GM21360 (cell line): ENCODE measurements at regions not wholly inside any gene's neighbourhood (a gene's known extent, or its start where the extent isn't known, plus 50 kb on each side); places are given as distances from the start of the nearest gene placed in this dataset.
"Not testable (repeated sequence)": the region's sequence is repeated elsewhere in the genome, so short reads cannot be mapped to it uniquely, and the experiment has no call there.

Experiments used
- ATAC-seq: cut with Tn5 transposase; IDR thresholded peaks from one replicate; pipeline ENCODE4 v1.9.1; 2021; ENCODE audit warnings: mild to moderate bottlenecking, moderate library complexity; ENCODE audit not compliant: unreplicated experiment

DNA sequence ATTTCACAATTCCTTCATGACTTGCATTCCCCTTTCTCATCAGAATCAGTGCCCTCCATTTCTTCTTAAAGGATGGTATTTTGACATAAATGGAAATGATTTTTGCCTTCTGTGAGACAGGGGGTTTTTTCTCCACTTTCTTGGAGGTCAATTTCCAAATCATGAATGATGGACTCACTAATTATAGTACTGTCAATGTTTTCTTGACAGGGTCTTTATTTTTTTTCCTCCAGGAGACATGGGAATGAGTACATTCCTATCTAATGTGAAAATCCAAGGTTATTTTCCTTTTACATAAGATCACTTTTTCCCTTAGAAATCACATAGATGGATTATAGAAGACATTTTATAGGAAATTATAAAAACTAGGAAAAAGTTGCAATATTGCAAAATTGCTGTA lies 141.7 kb downstream of the SPATA31A6 start:
- ATAC-seq = not testable (repeated sequence)

DNA sequence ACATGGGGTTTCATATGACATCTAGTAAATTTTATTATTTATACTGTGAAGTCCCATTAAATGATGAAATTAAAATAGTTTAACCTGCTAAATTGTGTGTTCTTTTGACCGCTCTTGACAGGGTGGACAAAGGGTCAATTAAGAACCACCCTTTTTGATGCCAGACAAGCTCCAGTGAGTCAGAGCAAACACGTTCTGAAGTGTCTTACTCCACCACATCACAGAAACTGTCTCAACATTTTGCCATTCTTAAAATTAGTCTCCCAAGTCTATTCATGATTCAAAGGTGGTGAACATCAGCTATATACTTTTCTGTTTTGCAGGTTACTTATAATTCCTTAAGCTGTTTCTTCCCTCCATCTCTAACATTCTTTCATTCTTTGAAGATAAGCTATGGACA lies 142.1 kb downstream of the SPATA31A6 start:
- ATAC-seq = not testable (repeated sequence)

DNA sequence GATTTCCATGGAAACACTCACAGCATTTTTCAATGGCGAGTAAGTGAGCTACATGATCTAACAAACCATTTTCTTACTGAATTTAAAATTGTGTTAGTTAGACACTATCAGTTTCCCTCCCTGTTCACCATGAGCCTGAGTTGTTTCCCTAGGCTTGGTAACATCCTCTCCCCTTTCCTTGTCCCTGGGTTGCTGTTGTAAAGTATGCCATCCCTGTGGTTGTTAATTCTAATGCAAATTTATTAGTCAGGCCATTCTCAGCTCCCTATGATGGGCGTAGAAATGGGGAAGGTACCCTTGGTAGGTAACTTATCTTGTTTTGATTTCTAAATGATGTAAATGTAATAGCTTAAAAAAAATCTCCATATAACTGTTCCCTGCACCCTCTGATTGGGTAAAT lies 143.0 kb downstream of the SPATA31A6 start:
- not testable (repeated sequence) for ATAC-seq

DNA sequence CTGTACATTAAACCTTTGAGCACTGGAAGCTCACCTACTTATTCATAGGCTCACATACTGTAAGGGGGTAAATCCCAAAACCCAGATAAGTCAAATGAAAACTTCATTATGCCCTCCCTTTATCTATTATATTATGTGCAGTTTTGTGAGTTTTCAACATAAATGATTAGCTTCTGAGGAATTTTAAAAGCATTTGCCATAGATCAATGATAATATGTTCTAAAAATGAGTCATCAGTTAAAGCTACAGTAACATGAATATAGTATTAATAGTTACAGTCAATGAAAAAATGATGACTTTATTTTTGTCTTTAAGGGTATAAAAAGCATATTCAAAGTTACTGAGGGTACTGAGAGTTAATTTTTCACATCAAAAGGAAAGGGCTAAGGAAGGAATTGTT lies 151.9 kb downstream of the SPATA31A6 start:
- ATAC-seq = not testable (repeated sequence)

DNA sequence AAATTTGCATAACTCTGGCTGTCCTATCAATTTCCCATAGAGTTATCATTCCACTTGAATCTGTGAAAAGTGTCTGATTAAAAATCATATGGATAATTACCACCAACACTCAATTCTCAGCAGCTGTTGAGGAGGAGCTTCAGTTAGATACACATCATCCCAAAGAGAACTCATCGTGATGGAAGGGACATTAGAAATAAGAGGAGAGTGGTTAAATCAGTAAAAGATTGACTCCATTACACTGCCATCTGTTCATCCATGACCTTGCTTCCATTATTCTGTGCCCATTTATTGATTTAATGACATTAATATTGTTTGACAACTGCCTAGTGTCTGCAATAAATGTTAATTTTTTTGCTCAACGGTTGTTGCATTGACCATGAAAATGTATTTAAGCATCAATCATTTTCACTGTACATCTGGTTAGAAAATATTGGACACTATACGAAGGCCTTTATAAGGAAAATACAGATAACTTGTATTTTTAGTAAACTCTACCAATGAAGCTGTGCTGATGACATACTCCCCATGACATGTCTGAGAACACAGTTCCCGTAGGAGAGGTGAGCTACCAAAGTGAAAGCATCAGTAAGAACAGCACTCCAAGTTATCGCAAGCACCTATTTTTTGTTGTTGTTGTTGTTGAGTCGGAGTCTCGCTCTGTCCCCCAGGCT lies 152.7 kb downstream of the SPATA31A6 start:
- not testable (repeated sequence) for ATAC-seq

DNA sequence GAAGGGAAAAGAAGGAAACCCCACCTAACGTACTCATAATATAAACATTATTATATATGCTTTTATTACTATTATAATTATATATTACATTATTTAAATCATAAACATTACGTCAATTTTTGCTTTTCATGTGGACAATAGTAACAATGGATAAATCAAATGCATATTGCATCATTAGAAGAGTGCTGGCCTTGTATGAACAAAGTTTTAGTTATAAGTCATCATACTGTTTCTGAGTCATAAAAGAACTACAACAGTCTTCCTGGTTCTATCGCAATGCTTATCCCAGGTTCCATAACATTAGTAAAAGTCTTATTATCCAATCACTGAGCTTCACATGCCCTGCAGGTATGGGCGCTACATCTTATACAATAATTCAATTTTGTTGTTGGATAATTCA lies 154.8 kb downstream of the SPATA31A6 start:
- ATAC-seq = not testable (repeated sequence)

DNA sequence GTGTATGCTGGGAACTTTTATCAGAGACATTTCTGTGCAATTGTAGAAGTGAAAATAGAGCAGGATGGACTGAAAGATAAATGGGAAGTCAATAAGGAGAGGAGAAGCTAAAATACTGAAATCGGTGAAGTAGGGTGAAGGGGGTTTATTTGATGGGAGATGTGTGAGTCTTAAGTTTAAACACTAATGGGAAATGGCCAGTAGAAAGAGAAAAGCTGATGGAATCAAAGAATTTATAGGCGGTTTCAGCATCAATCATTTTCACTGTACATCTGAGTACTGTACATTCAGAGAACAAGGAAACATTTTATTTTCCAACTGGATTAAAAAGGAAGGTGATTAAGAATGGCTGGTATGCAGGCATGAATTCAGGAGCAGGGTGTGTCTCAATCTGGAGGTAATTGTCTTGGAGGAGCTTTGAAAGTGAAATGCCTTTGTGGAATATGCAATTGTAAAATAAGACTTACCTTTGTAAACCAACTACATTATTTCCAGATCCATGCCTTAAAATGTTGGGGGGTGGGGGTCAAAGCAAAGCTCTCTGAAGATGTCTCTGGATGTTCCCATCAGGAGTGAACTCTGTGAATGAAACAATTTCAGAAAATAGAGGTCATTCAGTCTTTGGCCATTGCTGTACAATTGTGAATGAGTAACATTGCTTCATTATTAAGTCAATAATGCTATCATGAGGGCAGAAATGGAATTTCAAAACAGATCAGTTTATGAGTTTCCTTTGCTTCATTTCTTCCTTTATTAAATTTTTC lies 156.4 kb downstream of the SPATA31A6 start:
- not testable (repeated sequence) for ATAC-seq

DNA sequence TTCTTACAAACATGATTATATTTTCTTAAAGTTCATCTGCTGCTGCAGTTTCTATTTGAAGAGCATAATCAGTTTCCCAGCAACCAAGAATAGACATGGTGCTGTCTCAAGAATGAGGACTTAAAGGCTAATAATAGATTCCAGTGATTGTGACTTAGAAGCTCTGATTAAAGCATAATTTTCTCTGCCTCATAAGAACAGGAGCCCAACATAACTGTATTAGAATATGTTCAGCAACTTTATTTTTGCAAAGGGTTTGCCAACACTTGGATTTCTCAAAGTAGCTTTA lies 156.9 kb downstream of the SPATA31A6 start:
- ATAC-seq = not testable (repeated sequence)

DNA sequence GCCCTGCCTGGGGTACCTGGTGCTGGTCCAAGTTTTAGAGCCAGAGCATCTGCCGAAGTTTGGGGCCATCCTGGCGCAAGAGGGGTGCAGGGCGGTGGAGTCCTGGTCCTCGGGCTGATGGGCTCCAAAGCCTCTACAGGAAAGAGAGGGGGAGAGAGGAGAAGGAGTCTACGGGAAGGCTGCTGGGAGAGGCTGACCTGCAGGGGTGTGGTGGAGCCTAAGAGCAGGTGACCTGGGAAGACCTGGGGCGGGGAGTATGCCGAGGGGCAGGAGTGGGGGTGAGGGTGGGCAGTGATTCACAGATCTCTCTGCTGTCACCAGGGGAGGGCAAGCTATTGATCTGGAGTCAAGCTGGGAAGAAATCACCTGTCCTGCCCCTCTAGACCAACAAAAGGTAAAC lies 158.4 kb downstream of the SPATA31A6 start:
- ATAC-seq = not testable (repeated sequence)

DNA sequence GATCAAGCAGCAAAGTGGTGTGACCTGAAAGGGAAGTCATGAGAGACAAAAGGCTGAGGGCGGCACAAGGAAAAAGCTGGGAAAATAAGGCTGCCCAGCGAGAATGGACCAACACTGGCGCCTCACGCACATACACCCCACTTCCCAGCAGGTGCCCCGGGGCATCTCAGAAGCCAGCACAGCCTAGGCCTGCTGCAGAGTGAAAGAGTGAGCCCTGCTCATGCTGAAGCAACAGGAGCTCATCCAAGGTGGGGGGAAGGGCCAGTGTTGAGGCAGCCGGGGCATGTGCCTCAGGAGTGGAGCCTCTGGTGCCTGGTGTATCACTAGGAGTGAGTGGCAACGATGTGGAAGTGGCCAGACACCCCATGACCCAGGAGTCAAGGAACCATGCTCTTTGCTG lies 158.8 kb downstream of the SPATA31A6 start:
- not testable (repeated sequence) for ATAC-seq

DNA sequence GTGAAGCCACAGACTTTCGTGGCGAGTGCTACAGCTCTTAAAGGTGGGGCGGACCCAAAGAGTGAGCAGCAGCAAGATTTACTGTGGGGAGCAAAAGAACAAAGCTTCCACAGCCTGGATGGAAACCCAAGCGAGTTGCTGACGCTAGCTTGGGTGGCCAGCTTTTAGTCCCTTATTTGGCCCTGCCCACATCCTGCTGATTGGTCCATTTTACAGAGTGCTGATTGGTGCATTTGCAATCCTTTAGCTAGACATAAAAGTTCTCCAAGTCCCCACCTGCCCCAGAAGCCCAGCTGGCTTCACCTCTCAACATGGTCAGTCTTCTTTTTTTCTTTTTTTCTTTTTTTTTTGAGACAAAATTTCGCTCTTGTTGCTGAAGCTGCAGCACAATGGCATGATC lies 161.0 kb downstream of the SPATA31A6 start:
- not testable (repeated sequence) for ATAC-seq

DNA sequence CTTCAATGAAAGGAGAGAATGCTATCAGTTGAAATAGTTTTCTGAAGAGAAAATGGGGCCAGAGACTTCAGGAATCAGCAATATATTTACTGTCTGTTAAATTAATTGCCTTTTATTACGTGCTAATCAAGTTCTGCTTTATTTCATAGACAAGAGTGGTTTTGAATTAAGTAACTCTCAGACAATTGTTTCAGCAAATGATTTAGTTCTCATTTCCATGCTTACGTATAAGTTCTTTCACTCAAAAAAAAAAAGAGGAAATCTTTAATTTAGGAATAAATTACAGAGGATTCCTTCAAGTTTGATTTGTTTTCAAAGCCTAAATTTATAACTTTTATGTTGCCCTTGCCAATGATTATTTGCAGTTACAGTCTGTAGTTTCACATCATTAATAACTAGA lies 163.5 kb downstream of the SPATA31A6 start:
- ATAC-seq = not testable (repeated sequence)

DNA sequence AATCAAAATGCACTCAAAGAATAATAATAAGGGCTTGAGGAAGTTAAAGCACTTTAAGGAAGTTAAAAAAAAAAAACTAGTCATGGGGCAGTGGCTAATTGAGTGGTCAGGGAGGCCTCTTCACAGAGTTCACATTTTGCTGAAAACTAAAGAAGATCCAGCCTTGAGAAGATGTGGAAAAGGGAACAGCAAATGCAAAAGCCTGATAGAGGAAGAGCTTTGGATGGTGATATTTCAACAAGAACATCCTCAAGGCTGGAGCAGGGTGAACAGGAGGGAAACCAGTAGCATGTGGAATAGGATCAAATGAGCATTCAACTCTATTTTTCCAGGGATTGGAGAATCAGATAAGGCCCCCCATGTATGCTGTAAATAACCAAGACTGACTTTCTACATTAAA lies 165.7 kb downstream of the SPATA31A6 start:
- ATAC-seq = not testable (repeated sequence)

DNA sequence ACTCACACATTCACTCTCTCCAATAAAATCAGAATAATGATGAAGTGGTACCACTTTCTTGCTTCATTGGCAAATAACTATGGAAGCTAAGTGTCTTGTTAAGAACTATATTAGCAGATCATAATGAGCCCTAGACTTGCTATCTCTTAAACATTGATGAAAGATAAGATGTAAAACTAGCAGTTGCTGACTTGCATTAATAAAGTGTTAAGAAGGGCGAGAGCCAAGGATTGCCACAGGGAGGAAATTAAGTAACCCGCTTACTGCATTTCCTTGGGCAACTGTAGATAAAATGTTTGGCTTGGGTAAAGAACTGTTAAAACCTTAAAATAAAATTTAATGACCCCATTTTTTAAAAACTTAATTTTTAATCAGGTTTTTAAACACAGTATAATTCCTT lies 167.0 kb downstream of the SPATA31A6 start:
- ATAC-seq = not testable (repeated sequence)

DNA sequence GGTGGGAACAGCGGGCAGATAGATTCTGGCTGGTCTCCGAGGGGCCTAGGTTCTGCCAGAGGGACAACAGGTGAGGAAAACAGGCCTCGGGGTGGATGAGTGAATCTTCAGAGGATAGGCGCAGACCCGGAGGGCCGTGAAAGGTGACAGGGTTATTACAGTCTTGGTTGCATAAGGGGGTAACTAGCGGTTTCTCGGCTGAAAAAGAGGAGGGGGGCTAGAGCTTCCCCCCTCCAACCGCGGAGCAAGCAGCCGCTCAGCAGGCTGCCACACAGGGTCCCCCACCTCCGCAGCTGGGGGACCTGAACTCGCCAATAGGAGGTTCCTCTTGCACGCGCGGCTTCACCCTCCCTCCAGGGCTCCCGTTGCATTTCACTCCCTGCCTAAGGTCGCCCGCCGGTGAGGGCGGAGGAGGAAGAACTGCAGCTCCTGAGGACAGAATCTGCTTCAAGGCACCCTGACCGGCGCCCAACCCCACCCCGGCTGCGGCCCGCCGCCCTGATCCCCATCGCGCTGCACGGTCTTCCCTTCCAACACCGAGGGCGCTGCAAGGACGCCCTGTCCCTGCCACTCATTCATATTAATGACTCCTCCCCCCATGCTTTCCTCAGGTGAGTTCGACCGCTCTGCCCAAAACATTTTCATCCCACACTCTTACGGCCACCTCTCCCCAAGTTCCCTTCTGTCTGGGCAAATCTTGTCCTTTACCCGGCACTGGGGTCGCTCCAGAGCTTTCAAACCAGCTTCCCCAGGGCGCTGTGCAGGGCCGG lies 174.3 kb downstream of the SPATA31A6 start:
- ATAC-seq = not testable (repeated sequence)

DNA sequence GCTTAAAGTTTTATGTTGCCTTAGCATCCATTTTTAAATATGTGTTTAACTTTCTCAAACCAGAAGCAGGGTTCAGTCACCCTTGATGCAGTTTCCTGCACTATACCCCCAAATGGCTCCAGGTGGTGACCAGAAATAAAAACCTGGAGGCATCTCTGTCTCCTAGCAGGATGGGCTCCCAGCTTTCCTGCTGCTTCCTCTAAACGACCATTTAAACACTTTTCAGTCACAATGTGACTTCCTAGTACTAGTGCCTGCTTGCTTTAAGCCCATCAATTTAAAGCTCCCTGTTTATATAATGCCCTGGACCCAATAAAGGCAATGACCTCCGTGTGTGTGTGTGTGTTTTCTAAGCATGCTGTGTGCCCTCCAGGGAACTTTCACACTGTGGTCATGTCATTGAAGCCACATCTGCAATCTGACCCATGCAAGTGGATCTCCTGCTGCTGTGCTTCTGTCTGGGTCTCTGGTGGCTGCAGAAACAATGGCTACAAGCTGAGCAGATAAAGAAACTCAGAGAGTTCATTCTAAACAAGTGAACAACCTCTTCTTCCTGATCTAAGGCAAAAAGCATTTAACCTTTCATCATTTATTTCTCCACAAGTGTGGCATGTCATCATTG lies 175.3 kb downstream of the SPATA31A6 start:
- not testable (repeated sequence) for ATAC-seq

DNA sequence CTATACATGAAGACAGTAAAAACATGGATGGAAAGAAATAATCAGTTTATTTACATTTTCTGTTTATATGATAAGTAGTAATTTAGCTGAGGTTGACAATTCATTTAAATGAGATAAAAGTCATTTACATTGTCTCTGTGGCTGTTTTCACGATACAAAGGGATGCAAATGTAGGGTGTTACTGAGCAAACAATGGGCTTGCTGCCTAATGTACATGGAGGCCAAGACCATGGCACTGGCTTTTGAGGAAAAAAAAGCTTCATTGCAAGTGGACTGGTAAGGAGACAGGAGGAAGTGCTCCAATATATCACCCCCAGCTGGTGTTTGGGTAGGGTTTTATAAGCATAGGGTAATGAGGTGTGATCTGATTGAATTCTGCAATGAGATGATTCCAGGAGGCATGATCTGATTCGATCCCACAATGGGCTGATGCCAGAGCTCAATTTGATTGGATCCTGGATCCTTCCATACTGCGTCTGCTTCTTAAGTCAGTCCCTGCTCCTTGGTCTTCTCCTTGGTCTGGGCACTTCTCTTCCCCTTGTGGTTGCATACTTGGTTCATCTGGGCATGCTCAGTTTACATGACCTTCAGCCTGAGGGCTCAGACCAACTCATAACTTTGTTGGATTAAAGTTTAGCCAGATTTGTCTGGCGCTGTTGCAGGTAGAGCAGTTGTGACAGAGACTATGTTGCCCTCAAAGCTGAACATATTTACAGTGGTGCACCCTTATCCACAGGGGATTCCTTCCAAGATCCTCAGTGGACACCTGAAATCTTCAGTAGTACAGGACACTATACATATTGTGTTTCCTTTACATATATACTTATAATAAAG lies 181.2 kb downstream of the SPATA31A6 start:
- not testable (repeated sequence) for ATAC-seq

DNA sequence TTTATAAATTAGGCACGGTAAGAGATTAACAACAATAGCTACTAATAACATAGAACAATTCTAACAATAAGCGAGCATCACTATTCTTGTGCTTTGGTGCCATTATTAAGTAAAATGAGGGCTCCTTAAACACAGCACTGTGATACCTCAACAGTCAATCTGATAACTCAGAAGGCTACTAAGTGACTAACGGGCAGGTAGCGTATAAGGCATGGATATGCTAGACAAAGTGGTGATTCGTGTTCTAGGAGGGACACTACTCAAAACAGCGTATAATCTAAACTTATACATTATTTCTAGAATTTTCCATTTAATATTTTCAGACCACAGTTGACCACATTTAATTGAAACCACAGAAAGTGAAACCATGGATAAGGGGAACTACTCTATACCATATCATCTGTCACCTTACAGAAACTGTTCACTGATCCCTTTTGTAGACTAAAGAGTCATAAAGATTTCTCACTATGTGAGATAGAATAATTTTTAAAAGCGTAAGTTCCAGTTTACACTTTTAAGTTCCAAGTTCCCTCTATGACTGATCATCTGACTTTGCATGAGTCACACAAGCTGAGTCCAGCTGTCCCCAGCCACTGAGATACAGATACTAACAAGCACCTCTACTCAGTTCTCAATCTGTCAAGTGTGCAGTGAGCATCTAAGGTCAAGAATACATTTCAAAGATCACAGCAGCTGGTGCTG lies 181.9 kb downstream of the SPATA31A6 start:
- peak; percentile 86 for ATAC-seq

DNA sequence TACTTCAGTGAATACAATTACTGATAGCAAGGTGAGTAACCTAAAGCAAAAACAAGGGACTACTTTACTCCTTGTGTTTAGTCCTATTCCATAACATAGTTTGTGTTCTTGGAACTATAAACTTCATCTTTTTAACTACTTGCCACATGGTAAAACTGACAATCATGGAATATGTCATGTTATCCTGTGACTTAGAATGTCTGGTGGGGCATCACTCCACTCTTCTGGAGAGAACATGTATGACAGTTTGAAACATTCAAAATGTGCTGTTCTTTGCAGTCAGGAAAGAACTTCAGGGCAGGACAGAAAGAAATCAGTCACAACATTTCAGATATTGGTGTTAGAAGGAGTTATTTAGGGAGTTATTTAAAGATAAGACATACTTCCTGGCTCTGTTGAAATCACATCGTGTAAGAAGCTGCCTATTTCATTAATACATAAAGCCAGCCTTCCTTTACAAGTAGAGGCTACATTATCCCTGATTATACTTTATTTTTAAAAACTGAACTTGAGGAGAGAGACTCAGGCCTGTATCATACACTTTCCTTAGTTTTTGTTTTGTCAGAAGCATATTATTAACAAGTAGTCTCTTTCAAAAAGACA lies 184.9 kb downstream of the SPATA31A6 start:
- ATAC-seq = not testable (repeated sequence)
